CD14-positive monocyte (primary cell): ENCODE measurements at regions not wholly inside any gene's neighbourhood (a gene's known extent, or its start where the extent isn't known, plus 50 kb on each side); places are given as distances from the start of the nearest gene placed in this dataset.

Experiments used
- DNase-seq, 3 donors: peaks; one replicate each; pipeline ENCODE4 v3.0.0-alpha.2; 2011 to 2022
- H2AFZ ChIP-seq: 2 replicates; pipeline ENCODE4 v1.6.0; 2012; ENCODE audit warnings: mild to moderate bottlenecking, low read depth, low read length, inconsistent platforms; ENCODE audit not compliant: insufficient read depth, poor library complexity, severe bottlenecking
- H3K27ac ChIP-seq, 2 donors: 1 replicate in 1 of 2; 2 replicates in 1 of 2; pipeline ENCODE4 v1.5.1; 2012 to 2013; ENCODE audit warnings: low read length in 2 of 2, control low read depth in 1 of 2, inconsistent platforms in 1 of 2, low read depth in 1 of 2, mild to moderate bottlenecking in 1 of 2
- H3K27me3 ChIP-seq, 2 donors: one replicate each; pipeline versions ENCODE4 v1.6.0 to v1.6.1; 2011 to 2013; ENCODE audit warnings: low read length in 2 of 2; ENCODE audit not compliant: control insufficient read depth in 2 of 2, insufficient read depth in 2 of 2
- H3K36me3 ChIP-seq, 2 donors: replicated peaks in 1 of 2; 1 replicate in 1 of 2; 2 replicates in 1 of 2; pipeline versions ENCODE4 v1.5.1 to v1.6.1; 2012 to 2013; ENCODE audit warnings: low read length in 2 of 2, control low read depth in 1 of 2, inconsistent platforms in 1 of 2, mild to moderate bottlenecking in 1 of 2; ENCODE audit not compliant: insufficient read depth in 2 of 2, control insufficient read depth in 1 of 2
- H3K4me1 ChIP-seq, 2 donors: 1 replicate in 1 of 2; 2 replicates in 1 of 2; pipeline versions ENCODE4 v1.5.1 to v1.6.1; 2012 to 2013; ENCODE audit warnings: low read length in 2 of 2, control low read depth in 1 of 2, inconsistent platforms in 1 of 2, mild to moderate bottlenecking in 1 of 2, moderate library complexity in 1 of 2; ENCODE audit not compliant: insufficient read depth in 2 of 2, control insufficient read depth in 1 of 2
- H3K4me2 ChIP-seq: replicated peaks from 2 replicates; pipeline ENCODE3; 2012; ENCODE audit warnings: low read length, moderate library complexity, mild to moderate bottlenecking; ENCODE audit not compliant: poor library complexity, severe bottlenecking; ENCODE audit errors: extremely low read depth
- H3K4me3 ChIP-seq, 3 experiments: fragments of 200-600 bp in 1 of 3; sonication (generic) in 1 of 3; replicated peaks in 1 of 3; 1 replicate in 2 of 3; 2 replicates in 1 of 3; pipeline ENCODE4 v1.5.1; 2011 to 2013; ENCODE audit warnings: low read length in 3 of 3, mild to moderate bottlenecking in 3 of 3, control low read depth in 2 of 3, low read depth in 2 of 3, inconsistent platforms in 1 of 3, moderate library complexity in 1 of 3
- H3K79me2 ChIP-seq: 2 replicates; pipeline ENCODE4 v1.6.0; 2012; ENCODE audit warnings: mild to moderate bottlenecking, control low read depth, inconsistent platforms, low read length, moderate library complexity; ENCODE audit not compliant: insufficient read depth
- H3K9ac ChIP-seq: 2 replicates; pipeline ENCODE4 v1.6.0; 2017; ENCODE audit warnings: low read length, mild to moderate bottlenecking; ENCODE audit not compliant: insufficient read depth, poor library complexity, severe bottlenecking
- H3K9me3 ChIP-seq, 2 donors: replicated peaks in 1 of 2; 1 replicate in 1 of 2; 2 replicates in 1 of 2; pipeline versions ENCODE4 v1.5.1 to v1.6.1; 2012 to 2013; ENCODE audit warnings: low read length in 2 of 2, control low read depth in 1 of 2; ENCODE audit not compliant: control insufficient read depth in 1 of 2, insufficient read depth in 1 of 2
- H4K20me1 ChIP-seq: 2 replicates; pipeline ENCODE4 v1.6.0; 2012; ENCODE audit warnings: mild to moderate bottlenecking, low read length, control low read depth, moderate library complexity; ENCODE audit not compliant: insufficient read depth
- H3K27ac Mint-ChIP-seq, 7 donors: one replicate each; pipeline ENCODE4 v1.8.0; 2020; ENCODE audit warnings: mild to moderate bottlenecking in 7 of 7, mixed read lengths in 7 of 7, moderate library complexity in 6 of 7, inconsistent platforms in 2 of 7
- H3K27me3 Mint-ChIP-seq, 3 donors: one replicate each; pipeline ENCODE4 v1.8.0; 2021 to 2022; ENCODE audit warnings: low read depth in 3 of 3, mild to moderate bottlenecking in 3 of 3, mixed read lengths in 3 of 3, moderate library complexity in 3 of 3, inconsistent platforms in 1 of 3
- H3K36me3 Mint-ChIP-seq, 2 donors: one replicate each; pipeline ENCODE4 v1.8.0; 2020; ENCODE audit warnings: mixed read lengths in 2 of 2, inconsistent platforms in 1 of 2, mild to moderate bottlenecking in 1 of 2
- H3K4me1 Mint-ChIP-seq: one replicate; pipeline ENCODE4 v1.8.0; 2020; ENCODE audit warnings: mild to moderate bottlenecking, mixed read lengths
- H3K4me3 Mint-ChIP-seq, 2 donors: one replicate each; pipeline ENCODE4 v1.8.0; 2020; ENCODE audit warnings: mild to moderate bottlenecking in 2 of 2, mixed read lengths in 2 of 2, moderate library complexity in 1 of 2
- H3K9me3 Mint-ChIP-seq, 7 donors: one replicate each; pipeline ENCODE4 v1.8.0; 2020 to 2022; ENCODE audit warnings: mixed read lengths in 7 of 7, mild to moderate bottlenecking in 6 of 7, moderate library complexity in 6 of 7, inconsistent platforms in 2 of 7
- CTCF ChIP-seq: fragments of 200-600 bp; IDR thresholded peaks from one replicate; pipeline ENCODE4 v1.8.0; 2022; ENCODE audit warnings: antibody characterized with exemption, mild to moderate bottlenecking
- WGBS: methylation state at CpG from one replicate; pipeline ENCODE4 v1.1.5; 2013; ENCODE audit warnings: missing lambda C conversion rate; ENCODE audit not compliant: insufficient coverage; 5-methylcytosine and 5-hydroxymethylcytosine counted together
- intact Hi-C, 2 donors: fragments of 100-400 bp; cut with micrococcal nuclease; formaldehyde crosslinking; loops; one replicate each; pipeline versions ENCODE4 v1.15.0 to v1.15.1; 2023

GRCh38 chr14:26213846-26214575 is 383.8 kb downstream of the NOVA1 start:
- H3K27ac ChIP-seq: no peak overlapping the region
- H2AFZ ChIP-seq: no peak overlapping the region
- peaks cover 0 to 7% (median 4%) of the 10 kb centered on the region in 3 donors for H3K27me3 Mint-ChIP-seq
- no peaks in the 10 kb centered on the region for H3K4me1 Mint-ChIP-seq
- no peaks in the 10 kb centered on the region for H3K36me3 Mint-ChIP-seq
- no peak overlapping the region for H3K4me3 ChIP-seq
- H3K4me2 ChIP-seq: no peak overlapping the region
- no peak for DNase-seq
- no peaks in the 10 kb centered on the region for H3K9me3 ChIP-seq
- H3K27me3 ChIP-seq: peaks cover 0 to 2% of the 10 kb centered on the region in 2 donors
- H3K27ac Mint-ChIP-seq: no peak overlapping the region
- no peak overlapping the region for H3K4me3 Mint-ChIP-seq
- no CpG with 5 or more reads among the region's 1 CpG for WGBS
- H3K79me2 ChIP-seq: no peaks in the 10 kb centered on the region
- H3K4me1 ChIP-seq: no peaks in the 10 kb centered on the region
- H3K9ac ChIP-seq: no peak overlapping the region
- H3K9me3 Mint-ChIP-seq: peaks cover 0 to 4% (median 0%) of the 10 kb centered on the region in 7 donors
- intact Hi-C loops: no loop called here
- H4K20me1 ChIP-seq: no peaks in the 10 kb centered on the region
- no peaks in the 10 kb centered on the region for H3K36me3 ChIP-seq
- no peak for TF ChIP-seq CTCF

GRCh38 chr14:26209699-26210098 is 388.1 kb downstream of the NOVA1 start:
- intact Hi-C loops: no loop called here
- Histone ChIP-seq H3K9ac (no peak overlapping the region), H3K4me2 (no peak overlapping the region), H3K4me3 (no peak overlapping the region), H3K79me2 (no peaks in the 10 kb centered on the region), H3K27ac (no peak overlapping the region), H4K20me1 (no peaks in the 10 kb centered on the region), H3K27me3 (peaks cover 23 to 29% of the 10 kb centered on the region in 2 donors), H3K9me3 (peaks cover 0 to 8% of the 10 kb centered on the region in 2 donors), H2AFZ (no peak overlapping the region), H3K36me3 (no peaks in the 10 kb centered on the region), H3K4me1 (no peaks in the 10 kb centered on the region)
- peaks cover 0 to 4% (median 2%) of the 10 kb centered on the region in 7 donors for H3K9me3 Mint-ChIP-seq
- H3K27me3 Mint-ChIP-seq: peaks cover 18 to 34% (median 32%) of the 10 kb centered on the region in 3 donors
- H3K36me3 Mint-ChIP-seq: no peaks in the 10 kb centered on the region
- WGBS: no CpG with 5 or more reads among the region's 2 CpGs
- DNase-seq: no peak
- no peak for TF ChIP-seq CTCF
- no peak overlapping the region for H3K27ac Mint-ChIP-seq
- peaks cover 1% of the 10 kb centered on the region for H3K4me1 Mint-ChIP-seq
- no peak overlapping the region for H3K4me3 Mint-ChIP-seq
